CD4-positive, alpha-beta T cell treated with Interleukin-2 at 100 ng/mL for 4 hours (primary cell): ENCODE measurements at regions not wholly inside any gene's neighbourhood (a gene's known extent, or its start where the extent isn't known, plus 50 kb on each side); places are given as distances from the start of the nearest gene placed in this dataset.

Source experiments
- DNase-seq: peaks from one replicate; pipeline ENCODE4 v3.0.0-alpha.2; 2020; ENCODE audit warnings: low spot score

DNA sequence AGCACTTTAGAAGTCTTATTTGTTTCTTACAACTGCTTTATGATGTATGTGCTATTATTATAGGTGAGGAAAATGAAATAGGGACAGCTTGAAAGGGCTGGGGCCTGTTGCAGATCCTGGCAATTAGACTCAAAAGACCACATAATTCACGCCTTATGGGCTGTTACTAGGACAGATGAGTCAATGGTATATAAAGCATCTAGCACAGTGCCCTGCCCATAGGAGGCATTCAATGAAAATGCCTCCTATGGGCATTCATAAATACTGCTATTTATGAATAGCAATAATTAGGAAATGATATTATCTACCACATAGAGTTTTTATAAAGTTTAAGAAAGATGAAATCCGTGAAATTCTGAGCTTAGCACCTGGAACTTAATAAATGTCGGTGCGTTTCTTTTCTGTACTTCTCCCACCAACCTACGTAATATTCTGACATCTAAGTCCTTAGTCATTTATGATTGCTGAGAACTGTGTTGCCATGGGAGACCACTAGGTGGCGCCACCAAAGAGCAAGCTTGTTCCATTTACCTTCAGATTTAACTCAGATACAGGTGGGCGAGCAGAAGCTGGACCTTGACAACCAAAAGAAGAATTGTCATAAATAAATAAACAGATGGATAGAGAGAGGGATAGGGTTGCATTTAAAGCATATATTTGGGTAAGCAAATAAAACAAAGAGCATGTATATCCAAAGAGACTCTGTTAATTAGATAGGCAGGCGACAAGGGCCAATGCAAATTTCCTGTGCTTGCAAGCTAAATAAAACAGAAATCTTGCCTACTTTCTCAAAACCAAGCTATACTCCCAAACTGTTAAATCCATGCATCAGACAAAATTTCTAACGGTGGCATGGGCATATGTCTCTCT, 699.9 kb downstream of the INHBA start:
- peak; percentile 0 for DNase-seq

DNA sequence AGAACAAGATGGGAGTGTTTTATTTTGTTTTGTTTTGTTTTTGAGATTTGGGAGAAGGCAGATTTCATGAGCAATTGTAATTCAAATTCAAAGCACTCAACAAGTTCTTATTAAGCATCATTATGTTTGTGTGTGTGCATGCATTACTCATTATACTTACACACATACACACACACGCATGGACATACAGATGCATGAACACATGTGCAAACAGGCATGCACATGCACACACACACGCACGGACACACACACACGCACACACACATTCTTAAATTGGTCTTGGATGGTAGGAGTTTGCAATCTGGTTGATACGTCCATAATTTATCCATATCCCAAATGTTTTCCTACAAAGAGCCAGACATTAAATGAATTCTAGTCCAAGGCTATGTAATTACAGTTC, 702.8 kb downstream of the INHBA start:
- no peak for DNase-seq

DNA sequence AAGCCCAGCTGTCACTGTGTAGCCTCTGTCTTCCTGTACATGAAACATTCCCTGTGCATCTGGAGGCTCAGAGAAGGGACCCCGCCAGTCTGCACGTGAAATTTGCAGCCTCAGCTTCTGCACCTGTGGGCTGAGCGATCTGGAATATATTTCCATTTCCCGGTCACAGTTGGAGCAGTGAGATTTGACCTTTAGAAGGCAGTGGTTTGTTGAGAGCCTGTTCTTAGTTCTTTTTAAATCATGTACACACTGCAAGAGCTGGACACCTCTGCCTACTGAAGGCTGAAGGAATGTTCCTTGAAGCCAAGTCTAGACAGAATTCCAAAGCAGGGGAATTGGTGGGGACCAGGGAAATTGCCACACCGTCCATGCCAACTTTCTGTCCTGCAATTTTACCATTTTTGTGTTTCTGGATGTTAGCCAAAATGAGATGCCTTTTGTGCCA, 706.6 kb downstream of the INHBA start:
- DNase-seq: no peak

DNA sequence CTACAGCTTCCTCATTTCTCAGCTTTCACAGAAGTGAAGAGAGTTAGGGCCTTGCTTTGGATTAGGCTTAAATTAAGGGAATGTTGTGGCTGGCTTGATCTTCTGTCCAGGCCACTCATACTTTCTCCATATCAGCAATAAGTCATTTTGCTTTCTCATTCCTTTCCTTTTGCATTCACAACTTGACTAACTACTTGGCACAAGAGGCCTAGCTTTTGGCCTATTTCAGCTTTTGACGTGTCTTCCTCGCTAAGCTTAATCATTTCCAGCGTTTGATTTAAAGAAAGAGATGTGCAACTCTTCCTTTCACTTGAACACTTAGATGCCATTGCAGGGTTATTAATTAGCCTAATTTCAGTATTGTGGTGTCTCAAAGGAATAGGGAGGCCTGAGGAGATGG, 712.0 kb downstream of the INHBA start:
- DNase-seq: no peak

DNA sequence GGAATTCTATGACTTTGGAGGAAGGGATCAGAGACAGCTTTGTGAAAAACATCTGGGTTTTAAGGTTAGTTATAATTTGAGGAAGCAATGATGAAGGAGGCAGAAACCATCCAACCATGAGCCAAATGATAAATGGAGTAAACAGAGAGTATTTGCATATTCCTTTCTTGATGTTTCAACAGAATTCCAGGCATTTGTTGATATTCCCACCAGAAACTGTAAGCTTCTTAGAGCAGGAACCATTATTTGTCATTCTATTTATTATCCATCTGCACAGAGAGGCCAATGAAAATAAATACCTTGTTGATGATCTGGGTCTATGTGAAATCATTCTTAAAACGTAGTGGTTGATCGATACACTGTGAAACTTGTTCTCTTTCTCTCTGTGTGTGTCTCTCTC, 715.3 kb downstream of the INHBA start:
- DNase-seq: no peak

DNA sequence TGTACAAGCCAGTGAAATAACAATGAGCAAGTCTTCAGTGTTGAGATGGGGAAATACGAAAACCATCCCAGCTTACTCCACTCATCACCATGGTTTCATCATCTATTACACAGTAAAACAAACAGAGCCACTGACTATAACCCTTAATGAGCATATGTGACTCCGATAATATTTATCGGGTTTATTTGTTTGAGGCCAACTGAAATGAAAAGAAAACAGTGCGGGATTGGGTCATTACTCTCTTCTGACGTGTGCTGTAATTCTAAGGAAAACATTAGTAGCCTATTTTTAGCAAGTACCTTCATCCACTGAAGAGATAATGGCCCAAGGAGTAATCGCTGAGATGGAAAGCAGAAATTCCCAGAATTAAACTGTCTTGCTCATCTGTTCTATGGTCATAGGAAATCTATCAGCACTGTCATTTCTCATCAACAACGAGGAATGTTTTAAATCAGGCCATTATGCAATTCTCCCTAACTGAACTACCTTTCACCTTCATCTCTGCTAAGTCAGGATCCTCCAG, 716.5 kb downstream of the INHBA start:
- no peak for DNase-seq

DNA sequence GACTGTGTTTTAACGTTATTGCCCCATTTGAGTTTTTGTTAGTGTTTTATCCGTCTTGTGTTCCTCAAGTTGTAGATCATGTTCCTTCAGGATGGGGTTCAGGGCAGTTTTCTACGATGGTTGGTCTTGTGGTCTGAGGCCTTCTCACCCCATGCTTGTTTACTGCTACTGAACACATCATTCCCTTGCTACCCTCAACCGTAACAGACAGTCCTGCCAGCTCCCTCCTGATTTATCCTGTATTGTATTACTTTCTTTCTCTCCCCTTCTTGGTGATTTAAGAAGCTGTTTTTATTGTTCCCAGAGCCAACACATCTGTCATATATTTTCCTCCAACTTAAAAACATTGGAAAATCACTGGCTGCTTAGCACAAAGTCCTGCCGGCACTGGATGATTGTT, 719.8 kb downstream of the INHBA start:
- no peak for DNase-seq

DNA sequence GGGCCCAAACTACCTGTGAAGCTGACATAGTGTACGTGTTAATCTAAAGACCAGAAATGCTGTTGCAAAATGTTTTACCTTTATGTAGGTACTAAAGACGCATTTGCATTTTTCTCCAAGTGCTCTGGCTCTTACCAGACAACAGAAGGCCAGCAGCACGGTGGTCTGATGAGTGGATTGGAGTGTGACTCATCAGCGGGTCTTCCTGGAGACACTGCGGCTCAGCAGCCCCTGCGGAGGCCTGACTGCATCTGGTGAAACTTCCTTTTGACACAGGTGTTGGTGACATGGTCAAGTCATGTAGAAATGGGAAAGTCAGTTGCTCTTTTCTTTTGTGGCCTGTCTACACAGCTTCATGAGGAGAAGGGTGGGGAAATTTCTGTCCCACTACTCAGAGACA, 723.6 kb downstream of the INHBA start:
- DNase-seq: no peak

DNA sequence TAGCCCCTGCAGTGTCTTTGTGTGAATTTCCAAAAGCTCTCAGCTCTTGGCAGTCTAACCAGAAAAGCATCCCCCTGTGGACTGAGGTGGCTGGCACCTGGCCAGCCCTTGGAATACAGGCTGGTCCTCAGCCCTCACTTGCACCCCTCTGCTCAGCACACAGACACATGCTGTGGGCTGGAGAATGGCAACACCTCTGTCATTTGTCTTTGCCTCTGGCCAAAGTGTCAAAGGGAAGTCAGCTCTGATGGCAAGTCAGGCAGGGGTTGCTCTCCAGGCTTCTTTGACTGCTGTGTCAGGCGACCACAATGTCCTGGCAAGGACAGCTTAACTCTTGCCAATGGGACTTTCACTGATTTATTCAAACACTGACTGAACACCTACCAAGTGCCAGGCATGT, 724.8 kb downstream of the INHBA start:
- DNase-seq: no peak

DNA sequence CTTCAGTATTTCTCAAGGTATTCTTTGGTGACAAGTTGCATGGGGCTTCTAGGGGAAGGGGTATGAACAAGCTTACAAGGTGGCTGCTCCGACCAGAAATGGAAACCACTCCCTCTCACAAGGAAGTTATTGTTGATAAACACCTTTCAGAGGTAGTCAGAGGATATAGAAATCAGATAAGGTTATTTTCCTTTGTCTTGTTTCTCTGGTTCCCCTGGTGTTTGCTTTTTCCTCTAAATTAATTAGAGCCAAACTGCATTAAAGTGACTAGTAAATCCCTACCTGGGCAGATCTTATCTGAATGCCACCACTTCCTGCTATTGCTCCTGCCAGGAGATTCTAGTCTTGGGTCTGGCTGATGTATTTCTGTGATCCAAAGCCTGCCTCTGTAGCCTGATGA, 725.4 kb downstream of the INHBA start:
- no peak for DNase-seq

DNA sequence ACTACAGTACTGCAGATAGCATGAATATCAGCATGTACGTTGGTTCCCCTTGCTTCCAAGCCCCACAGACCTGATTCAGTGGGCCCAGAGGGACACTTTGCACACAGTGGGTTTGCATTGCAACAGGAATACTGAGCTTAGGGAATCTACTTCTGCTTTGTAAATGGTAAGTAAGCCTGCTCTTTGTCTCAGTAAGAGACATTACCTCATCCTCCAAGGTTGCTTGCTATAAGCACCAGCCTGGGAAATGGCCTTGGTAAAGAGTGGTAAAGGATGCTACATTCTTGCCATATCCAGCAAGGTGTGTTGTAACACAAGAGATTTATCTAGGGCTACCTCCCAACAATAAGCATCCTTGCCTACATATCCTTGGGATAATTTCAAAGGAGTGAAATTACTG, 730.5 kb downstream of the INHBA start:
- no peak for DNase-seq

DNA sequence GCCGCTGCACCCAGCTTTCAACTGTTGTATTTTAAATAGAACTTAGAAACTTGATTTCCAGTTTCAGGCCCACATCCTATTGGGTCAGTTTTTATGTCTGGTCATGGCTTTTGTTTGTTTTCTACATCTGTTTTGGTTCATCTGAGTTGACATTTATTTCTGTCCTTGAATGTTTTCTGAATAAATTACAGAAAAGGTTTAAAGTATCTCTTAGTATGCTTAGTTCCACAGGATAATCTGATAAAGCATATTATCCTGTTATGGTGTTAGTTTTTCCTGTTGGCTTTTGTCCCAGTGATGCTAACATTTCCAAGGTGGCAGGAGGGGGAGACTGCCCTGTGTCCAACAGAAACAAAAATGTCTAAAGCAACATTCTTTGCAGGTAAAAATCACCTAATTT, 733.2 kb downstream of the INHBA start:
- DNase-seq: no peak

DNA sequence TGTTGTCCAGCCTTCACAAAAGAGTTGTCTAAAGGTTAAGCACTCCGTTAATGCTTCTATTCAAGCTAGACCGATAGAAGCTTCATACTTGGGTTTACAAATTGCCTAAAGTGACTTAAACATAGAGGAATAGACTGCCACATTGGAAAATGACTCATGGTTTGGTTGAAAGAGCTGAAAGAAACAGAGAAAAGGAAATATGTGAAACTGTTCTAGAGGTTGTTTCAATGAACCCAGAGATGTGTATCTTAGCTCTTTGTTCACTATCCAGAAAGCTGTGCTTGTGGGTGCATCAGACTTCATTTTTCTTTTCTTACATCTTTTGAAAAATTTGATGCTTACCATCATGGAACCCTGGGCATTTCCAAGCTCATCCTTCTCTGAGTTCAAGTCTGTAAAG, 736.2 kb downstream of the INHBA start:
- DNase-seq: no peak

DNA sequence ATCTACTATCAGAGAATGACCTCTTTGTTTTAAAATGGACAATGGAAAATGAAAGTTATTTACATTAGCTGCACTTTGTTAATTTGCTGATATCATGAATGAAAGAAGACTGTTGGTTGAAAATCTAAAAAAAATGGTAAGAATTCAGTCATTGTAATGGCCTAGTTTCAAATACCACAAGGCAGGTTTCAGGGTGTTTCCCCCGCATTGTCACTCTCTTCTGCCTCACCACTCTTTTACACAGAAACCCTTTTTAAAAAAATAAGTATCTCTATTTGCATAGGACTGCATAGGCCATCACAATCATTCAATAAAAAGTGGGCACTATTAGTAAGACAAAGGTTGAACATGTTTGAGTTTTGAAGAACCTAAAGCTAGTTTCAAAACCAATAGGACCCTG, 737.1 kb downstream of the INHBA start:
- DNase-seq: no peak

DNA sequence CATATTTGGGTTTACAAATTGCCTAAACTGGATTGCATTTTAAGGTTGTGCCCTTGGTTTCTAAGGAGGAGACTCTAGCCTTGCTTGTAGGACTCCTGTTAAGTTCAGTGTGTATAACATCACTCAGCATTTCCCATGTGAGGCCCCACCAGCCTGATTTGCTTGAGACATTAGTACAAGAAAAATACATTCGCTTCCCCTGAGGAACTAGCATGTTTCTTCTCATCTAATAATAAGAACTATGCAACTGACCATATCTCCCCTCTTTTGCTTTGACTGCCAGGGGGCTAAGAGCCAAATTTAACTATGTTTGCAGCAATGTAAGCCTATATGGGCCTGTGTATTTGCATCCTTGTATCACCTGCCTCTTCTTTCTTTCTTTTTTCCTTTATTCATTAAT, 737.9 kb downstream of the INHBA start:
- no peak for DNase-seq

DNA sequence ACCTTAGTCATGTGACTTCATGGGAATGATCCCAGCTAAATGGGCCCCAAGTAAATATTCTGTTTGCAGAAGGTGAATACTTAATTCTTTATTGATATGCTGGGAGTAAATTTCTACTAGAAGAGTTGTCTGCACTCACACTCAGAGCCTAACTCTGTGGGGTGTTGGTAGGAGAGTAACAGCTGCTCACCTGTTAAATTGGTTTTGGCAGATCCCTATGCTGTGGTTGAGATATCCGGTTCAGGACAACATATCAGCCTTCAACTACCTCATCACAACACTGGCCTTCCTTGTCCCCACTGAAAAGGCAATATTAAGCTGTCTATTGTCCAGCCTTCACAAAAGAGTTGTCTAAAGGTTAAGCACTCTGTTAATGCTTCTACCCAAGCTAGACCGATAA, 738.3 kb downstream of the INHBA start:
- DNase-seq: no peak

DNA sequence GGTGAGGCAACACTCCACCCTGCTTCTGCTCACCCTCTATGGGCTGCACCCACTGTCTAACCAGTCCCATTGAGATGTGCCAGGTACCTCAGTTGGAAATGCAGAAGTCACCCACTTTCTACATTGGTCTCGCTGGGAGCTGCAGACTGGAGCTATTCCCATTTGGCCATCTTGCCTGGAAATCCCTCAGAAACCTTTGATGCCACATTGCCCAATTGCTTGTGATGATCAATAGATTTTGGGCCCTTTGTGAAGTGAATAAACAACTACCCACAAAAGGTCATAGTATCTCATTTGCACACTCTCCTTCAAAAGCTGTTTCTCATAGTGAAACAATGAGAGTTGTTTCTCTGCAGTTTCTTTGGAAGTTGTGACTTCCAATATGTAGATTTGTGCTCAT, 742.9 kb downstream of the INHBA start:
- no peak for DNase-seq

DNA sequence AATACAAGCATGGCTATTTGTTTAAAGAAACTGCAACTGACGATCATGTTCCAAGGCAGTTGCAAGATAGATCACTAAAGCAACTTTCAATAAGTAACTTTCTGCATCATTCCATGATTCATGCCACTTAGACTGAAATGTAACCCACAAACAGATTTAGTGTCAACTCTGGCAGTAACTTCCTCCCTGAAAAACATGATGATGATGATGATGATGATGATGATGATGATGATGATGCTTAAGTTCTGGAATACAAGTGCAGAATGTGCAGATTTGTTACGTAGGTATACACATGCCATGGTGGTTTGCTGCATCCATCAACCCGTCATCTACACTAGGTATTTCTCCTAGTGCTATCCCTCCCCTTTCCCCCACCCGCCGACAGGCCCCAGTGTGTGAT, 754.7 kb downstream of the INHBA start:
- DNase-seq: no peak

DNA sequence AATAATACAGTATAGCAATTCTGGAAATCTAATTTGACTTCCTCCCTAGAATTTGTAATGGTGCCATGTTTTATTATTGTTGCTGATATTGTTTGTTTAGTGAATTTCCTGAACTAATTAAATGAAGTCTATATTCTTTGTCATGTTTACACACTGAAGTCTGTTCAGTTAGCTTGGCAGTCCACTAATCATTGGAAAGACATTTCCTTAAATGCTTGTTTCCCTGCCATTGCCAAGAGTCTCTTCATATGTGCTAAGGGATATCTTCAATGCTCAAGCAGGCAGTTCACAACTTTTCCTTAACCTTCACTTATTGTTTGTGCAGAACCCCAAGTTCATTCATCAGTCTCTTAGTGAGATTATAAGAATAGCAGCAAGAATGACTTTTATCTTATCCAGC, 755.3 kb downstream of the INHBA start:
- DNase-seq: no peak

DNA sequence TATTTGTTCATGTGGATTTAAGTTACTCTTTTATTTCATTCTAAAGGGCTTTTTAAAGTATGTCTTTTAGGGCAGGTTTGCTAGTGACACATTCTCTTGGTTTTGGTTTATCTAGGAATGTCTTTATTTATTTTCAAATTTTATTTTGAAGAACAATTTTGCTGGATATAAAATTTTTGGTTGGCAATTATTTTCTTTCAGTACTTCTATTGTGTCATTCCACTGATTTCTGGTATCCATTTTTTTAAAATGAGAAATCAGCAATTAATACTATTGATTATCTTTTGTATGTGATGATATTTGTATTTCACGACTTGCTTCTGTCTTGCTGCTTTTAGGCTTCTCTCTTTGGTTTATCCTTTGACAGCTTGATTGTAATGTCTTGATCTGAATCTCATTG, 756.3 kb downstream of the INHBA start:
- no peak for DNase-seq

DNA sequence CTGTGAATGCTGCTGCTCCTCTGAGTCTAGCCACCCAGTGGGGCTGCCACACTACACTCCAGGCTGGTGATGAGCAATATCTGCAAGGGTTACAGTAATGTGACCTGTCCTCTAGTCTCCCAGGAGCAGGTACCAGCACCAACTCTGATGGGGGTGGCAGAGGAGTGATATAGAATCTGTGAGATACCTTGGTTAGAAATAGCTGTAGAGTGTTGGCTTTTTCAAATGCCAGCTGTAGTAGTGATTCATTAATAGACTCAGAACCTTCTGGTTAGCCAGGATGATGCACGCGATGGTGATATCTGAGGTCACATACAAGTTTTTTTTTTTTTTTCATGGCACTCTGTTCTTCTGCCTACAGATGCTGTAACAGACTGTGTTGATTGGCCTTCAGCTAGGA, 757.1 kb downstream of the INHBA start:
- DNase-seq: no peak

DNA sequence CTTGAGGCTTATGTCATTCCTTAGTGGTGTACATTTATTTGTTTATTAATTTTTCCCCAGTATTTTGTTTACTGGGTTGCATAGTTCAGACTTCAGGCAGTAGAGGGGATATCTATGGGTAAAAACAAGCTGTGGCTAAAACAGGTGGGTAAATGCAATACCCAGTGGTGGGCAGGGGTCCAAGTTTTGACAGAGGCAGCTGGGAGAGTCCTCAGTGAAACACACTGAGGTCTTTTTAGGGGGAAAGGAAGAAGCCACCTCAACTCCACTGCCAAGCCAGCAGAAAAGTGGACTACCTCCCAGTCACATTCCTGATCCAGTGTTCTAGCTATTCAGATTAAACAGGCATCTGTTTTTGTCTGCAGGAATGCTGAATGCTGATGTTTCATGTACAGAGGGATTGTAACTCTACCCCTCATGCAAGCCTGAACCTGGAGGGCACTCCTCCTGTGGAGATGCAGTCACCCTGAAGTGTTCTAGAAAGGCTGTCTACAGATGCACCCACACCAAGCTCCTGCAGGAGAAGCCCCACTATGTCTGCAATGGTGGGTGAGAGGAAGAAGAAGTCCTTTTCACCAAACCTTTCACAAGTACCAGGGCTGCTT, 757.8 kb downstream of the INHBA start:
- no peak for DNase-seq

DNA sequence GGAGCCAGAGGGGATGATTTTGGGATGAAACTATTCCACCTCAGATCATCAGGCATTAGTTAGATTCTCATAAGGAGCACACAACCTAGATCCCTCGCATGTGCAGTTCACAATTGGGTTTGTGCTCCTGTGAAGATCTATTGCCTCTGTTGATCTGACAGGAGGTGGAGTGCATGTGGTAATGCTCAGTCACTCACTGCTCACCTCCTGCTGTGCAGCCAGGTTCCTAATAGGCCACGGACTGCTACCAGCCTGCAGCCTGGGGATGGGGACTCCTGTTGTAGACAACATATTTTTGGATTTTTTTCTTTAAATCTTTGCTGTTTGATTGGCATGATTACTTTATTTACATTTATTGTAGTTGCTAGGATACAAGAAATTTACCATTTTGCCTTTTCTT, 765.0 kb downstream of the INHBA start:
- no peak for DNase-seq

DNA sequence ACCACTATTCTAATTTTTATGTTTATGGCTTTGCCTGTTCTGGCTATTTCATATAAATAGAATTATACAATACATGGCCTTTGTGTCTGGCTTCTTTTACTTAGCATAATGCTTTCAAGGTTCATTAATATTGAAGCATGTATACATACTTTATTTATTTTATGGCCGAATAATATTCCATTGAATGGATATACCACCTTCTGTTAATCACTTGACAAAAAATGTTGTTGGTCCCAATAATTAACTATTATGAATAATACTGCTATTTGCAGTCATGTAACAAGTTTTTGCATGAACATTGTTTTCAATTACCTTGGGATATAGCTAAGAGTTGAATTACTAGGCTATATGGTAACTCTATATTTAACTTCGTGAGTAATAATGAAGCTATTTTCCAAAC, 767.5 kb downstream of the INHBA start:
- no peak for DNase-seq
